HG02642 (cell line): ENCODE measurements at regions not wholly inside any gene's neighbourhood (a gene's known extent, or its start where the extent isn't known, plus 50 kb on each side); places are given as distances from the start of the nearest gene placed in this dataset.
"Not testable (repeated sequence)": the region's sequence is repeated elsewhere in the genome, so short reads cannot be mapped to it uniquely, and the experiment has no call there.

Source experiments
- ATAC-seq: cut with Tn5 transposase; IDR thresholded peaks from one replicate; pipeline ENCODE4 v1.9.1; 2021; ENCODE audit warnings: mild to moderate bottlenecking; ENCODE audit not compliant: unreplicated experiment, poor library complexity

DNA sequence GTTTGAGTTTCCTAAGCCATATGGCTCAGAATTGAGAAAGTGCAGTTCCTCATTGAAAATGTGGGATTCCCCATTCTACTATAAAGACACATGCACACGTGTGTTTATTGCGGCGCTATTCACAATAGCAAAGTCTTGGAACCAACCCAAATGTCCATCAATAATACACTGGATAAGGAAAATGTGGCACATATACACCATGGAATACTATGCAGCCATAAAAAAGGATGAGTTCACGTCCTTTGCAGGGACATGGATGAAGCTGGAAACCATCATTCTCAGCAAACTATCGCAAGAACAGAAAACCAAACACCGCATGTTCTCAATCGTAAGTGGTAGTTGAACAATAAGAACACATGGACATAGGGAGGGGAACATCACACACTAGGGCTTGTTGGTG, 154.8 kb downstream of the SEC23IP start:
- ATAC-seq = not testable (repeated sequence)

DNA sequence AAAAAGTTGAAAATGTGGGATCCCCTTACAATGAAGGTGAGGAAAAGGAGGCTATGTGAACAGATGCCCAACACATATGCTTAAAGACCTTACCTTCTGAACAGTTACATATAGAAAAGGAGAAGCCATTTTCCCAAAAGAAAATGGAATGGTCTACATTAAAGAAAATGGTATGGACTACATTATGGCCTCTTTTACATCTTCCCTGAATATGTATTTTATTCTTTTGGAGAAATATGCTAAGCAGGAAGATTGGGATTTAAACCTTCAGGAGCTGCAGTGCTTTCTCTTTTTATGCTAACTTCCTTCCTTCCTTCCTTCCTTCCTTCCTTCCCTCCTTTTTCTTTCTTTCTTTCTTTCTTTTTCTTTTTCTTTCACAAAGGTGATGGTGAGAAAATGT, 155.4 kb downstream of the SEC23IP start:
- ATAC-seq = no peak

DNA sequence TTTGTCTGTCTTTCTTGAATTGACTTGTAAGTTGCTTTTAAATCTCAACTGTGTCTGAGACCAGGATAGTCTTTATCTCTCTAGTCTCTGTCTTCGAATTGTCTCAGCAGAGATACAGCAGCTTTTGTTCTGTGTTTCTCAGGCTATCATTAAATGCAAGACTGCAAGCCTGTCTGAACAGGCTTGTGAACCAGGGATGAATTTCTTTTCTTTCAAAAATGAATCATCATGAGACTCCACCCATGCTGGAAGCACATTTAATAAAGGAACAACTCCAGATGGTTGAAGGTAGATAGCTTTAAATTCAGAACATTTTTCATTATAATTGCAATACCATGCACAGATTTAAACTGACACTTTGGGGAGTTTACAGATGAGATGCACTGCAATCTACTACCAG, 155.9 kb downstream of the SEC23IP start:
- ATAC-seq = no peak

DNA sequence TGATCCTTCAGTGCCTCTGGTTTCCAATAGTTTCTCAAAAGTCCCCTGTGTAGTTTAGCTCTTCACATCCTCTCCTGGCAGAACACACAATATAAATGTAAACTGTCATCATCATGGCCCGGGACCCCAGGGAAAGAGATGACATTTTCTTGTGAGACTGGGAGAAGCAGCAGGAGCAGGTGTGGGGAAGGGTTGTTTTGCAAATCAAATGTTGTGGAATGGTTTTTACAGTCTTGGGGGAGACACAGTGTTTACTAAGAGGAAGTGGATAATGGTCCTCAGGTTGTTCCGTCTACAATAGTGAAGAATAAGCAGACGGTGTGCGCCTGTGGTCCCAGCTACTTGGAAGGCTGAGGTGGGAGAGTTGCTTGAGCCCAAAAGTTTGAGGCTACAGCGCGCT, 159.1 kb downstream of the SEC23IP start:
- ATAC-seq = no peak

DNA sequence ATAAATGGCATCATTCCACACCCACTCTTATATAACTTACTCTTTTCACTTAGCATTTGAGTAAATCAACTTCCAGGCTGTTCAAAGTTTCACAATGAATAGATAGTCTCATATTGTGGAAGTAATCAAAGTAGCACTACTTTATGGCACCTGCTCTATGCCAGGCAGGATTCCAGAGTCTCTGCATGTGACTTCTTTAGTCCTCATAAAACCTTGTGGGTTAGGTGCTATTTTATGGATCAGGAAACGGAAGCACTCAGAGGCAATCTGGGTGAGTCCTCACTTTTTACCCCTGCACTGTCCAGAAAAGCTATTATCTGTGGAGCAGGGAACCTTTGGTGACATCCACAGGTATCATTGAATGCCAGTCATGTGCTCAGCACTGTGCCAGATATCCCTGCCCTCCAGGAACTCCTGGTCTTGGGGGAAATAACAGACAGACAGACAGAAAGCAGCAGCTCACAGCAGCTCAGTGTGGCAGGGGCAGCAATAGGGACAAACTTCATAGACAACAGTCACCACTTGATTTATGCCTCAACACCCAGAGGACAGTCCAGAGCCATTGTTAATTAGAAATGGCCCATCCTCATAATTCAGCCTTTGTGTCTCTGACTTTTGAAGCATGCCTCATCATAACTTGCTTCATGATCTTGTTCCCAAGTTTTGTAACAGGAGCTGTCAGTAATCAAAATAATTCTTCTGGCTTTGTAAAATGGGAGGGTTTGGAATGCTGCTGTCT, 160.6 kb downstream of the SEC23IP start:
- no peak for ATAC-seq

DNA sequence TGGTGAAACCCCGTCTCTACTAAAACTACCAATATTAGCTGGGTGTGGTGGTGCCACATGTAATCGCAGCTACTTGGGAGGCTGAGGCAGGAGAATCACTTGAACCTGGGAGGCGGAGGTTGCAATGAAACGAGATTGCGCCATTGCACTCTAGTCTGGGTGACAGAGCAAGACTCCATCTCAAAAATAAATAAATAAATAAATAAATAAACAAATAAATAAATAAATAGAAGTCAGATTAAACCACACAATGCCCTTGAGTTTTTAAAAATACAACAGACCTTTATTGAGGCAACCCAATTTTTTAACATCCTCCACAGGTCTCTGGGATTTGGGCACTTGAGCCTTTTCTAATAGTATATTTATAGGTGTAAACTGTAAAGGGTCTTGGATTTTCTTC, 167.3 kb downstream of the SEC23IP start:
- not testable (repeated sequence) for ATAC-seq

DNA sequence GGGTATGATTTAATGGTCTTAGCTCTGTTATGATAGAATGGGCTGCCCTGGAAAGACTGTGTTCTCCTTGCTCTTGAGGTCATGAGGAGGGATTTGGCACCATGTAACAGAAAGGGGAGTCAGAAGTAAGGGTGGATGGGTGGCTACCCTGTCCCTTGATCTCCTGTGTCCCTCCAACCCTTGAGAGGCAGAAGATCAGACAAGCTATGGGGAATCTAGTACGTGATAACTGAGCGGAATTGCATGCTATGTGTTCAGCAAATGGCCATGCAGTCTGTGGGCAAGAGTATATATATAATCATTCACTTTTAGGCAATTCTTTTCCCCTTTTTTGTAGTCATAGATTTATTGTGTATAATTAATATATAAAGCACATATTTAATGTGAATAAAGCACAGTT, 174.9 kb downstream of the SEC23IP start:
- no peak for ATAC-seq

DNA sequence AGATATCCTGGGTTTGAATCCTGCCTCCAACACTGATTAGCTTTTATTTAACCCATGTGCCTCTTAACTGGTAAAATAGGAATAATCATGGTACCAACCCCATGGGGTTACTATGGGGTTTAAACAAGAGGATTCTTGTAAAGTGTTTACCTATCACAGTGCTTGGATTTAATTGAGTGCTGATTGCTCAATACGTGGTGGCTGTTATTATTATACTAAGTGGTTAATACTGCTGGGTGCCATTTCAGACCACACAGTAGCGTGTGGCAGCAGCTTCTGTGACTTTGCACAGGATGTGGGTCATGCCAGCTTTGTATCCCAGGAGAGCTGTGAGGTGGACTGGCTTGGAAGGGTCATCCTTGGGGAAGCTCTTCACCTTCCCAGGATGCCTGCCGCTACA, 177.2 kb downstream of the SEC23IP start:
- no peak for ATAC-seq

DNA sequence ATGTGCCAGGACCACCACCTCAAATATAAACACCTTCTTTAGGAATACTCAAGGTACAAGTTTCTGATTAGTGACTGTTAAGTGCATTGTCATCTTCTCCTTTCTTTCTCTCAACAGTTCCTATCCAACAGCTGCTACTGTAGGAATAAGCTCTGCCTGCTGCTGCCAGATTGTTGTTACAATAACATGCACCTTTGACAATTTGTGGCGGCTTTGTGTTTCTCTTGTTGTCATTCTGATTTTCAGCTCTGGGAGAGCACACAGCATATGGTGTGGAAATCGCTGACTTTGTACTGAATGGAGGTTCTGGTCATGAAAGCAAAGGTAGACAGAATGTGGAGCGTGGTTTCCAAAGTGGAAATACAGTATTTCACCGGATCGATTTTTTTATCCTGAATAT, 182.8 kb downstream of the SEC23IP start:
- no peak for ATAC-seq

DNA sequence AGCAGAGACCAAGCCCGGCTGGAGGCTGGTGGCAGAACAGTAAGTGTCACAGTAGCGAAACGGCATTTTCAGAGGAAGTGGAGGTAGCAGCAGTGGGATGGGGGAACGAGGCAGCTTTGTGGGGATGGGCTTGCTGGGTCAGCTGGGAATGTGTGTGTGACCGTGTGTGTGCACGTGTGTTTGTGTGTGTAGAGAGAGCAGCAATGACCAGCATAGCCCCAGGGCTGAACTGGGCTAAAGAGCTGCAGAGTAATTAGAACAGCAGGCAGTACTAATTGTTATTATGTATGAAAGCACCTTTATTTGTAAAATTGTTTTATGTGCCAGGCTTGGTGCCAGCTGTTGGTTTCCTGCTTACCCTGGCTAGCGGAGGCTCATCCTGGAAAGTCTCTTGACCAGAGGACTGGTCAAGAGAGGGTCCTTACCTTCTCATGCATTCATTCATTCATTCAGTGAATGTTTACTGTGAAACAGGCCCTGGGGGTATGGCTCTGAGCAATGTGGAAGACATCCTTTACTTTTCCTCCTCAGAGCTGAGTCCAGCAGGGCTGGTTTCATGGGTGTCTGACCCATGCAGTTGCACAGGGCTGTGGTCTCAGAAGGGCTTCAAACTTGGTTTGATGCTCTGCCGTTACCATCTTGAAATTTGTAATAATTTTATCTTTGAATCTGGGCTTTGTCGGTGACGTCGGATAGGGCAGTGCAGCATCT, 184.6 kb downstream of the SEC23IP start:
- ATAC-seq = no peak

DNA sequence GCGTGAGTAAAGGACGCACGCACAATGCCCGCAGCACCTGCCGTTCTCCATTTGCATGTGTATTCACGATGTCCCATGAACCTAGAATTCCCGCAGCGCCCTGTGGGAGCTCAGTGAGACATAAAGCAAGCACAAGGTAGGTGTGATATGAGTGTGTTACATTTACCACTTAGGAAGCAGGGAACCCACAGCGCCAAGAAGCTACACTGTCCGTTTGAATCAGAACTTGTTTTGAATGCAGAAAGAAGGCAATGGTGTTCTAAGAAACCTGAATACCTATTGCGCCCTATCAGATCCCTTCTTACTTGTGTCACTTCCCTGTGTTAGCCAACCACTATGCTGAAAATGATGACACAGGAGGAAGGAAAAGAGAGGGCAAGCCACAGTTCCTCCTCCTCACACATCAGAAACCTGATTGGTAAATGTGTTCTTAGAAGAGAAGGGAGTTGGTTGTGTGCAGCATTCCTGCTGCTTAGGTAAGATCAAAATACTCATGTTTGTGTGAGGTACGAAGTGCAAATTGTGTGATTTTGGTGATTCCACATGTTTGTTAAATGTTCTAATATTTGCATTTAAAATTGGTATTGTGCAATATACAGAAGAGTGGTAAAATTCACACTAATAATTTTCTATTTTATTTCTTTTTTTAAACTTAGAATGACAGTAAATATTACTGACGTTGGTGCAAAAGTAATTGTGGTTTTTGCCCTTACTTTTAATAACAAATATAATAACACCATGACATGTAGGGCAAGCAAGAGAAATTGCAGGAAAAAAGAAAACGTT, 185.4 kb downstream of the SEC23IP start:
- no peak for ATAC-seq

DNA sequence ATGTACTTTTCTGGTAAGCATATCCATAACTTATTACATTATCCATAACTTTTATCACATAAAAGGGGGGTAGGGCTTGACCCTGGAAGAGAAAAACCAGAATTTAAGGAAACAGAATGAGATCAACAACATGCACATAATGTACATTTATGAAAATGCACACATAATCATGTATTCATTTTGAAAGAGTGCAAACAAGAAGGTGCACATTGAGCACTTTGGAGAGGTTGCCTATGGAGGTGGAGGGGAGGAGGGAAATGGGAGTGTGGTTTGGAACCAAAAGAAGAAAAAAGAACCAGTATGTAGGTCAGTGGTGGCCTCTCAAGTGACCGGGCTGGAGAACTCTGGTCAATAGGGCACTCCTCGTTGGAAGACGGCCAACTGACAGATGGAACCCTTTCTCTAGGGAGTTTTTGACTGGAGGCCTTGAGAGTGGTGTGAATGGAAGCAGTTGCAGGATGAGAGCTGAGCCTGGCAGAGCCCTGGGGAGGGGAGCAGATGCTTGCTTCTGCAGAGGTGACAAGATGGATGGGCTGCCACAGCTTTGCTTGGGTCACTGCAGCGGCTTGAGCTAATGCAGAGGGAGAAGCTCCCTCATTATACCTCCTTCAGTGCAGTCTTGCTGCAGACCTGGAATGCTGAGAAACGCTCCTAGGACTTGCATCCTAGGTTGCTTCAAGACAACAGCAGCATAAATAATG, 192.7 kb downstream of the SEC23IP start:
- ATAC-seq = no peak

DNA sequence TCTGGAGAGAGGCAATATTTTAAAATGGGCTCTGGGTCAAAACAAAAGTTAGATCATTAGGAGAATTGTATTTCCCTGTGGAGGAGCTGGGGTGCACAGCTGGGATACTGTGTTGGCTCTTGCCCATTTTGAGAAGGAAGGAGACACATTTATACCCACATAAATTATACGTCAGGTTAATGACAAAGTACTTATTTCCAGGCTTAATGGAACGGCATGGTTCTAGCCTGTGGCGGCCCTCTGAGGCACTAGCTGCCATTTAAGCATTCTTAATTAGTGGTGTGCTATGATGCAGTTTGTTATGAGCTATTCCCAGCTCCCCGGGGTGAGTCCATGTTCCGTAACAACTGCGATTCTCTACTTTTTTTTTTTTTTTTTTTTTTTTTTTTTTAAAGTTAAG, 193.5 kb downstream of the SEC23IP start:
- no peak for ATAC-seq

DNA sequence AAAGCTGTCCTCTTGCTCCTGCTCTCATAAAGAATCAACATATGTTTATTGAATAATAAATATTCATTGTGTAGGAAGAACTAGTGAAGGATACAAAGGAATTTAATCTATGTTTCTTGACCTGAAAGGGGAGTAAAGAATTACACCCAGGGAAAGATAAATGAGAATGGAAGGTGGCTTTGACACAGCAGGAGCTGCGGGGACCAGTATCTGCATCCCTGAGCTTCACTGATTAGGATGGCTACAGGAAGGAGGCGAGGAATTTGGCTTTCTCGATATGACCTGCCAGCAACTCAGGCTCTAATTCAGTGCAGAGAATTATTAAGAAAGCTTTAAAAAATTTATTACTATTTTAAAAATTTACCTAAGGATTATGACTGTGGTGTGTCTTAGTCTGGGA, 194.6 kb downstream of the SEC23IP start:
- no peak for ATAC-seq

DNA sequence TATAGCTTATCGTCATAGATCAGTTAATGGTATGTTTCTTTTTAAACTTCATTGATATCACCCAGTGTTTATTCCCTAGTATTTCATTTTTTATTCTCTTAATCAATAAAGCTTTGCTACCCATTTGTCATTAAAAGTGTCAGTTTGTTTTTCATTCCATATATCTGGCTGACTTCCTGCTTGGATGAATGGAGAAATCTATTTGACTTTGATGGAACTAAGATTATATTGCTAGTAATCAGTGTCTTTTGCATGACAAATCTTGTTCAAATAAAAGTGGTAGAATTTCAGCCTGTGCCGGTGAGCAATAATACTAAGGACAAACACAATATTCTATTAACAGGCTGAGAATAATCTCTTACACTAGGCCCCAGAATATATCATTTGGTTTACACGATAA, 203.3 kb downstream of the SEC23IP start:
- no peak for ATAC-seq

DNA sequence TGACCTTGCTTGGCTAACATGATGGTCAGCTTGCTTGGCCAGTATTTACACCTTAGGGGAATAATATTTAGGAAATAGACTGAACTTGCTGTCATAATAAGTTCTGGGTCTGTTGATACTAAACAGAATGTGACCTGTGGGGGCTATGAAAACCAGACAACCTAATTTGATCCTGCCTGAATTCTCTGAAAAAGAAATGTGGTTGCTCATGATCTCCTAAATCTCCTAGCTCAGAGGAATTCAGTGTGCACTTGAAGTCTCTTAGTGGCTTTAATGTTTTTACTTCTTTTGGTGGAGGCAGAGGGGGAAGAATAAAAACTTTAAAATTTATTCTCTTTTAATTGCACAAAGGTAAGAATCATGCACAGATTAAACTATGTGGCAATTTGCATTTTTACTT, 205.2 kb downstream of the SEC23IP start:
- no peak for ATAC-seq

DNA sequence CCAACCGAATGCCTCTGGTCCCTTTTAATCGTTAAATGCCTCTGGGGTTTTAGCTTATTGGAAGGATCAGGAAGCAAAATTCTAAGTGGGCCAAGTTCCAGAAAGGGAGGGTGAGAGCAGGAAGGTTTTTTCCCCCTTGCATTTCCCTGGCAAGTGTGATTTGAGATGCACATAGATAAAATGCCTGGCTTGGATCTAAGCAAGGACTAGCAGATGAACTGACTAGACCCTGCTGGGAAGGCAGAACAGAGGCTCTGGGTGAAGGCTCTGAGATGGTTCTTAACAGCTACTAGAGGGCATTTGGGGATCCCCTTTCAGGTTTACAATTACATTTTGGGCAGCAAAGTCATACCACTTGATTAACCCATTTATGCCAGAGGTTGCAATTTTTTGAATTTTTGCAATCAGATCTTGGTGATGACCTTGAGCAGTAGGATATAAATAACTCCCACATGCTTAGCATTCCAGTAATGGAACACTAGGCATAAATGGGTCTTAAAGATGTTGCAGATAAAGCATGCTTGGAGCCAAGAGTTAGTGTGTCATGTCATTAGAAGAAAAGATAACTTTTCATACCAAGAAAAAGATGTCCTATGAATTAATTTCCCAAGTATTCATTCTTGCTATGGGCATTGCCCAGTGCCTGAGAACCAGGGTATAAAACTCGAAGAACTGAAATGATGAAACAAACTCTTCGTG, 205.9 kb downstream of the SEC23IP start:
- ATAC-seq = no peak

DNA sequence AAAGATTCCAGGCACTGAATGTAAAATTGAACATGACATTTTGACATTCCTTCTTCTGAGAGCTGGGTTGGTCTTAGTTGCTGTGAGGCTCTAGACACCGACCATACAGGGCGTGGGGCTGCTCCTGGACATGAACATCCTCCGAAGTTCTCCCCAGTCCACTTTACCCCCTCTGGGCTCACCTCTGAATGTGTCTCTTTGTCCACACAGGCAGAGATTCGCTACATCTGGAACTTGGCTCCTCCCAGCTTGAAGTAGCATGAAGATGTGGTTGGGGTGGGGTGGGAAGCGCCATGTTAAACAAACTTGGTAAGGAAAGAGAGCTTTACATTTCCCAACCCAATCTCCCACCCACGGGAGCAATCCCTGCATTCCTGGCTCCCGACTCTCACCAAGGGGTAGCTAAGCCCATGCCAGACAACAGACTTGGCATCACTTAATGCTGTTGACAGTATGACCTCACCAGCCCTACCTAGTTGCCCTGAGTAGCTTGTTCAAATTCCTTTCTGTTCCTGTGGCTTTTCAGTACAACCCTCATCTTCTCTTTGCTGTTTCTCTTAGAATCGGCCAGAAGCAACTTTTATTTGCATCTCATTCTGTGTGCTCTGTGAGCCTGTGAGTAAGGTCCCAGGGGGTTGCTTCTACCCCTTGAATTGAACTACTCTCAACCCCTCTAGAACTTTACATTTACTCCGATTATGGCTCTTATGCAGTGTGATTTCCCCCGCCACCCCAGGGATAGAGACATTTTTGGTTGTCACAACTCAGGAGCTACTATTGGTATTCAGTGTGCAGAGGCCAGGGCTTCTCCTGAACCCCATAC, 211.4 kb downstream of the SEC23IP start:
- no peak for ATAC-seq

DNA sequence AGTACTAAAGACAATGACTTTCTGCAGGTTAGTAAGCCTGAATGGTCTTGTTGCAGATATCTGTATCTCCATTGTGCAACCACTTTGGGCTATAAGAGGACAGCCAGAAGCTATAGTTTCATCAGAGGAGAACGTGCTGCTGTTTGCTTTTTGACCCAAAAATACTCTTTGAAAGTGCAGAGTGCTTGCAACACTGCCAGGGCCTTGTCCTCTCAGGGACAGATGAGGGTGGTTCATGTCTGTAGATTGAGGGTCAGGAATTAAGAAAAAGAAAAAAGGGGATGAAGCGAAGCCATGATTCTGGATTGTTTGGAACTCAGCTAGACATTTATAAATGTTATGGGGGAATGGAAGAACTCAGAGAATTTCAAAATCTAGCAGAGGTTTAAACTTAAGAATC, 212.5 kb downstream of the SEC23IP start:
- no peak for ATAC-seq
